Prostate gland (tissue), 2 donors: ENCODE measurements at regions not wholly inside any gene's neighbourhood (a gene's known extent, or its start where the extent isn't known, plus 50 kb on each side); places are given as distances from the start of the nearest gene placed in this dataset.
"Not testable (repeated sequence)": the region's sequence is repeated elsewhere in the genome, so short reads cannot be mapped to it uniquely, and the experiment has no call there.

ENCODE experiments used
- CTCF ChIP-seq, 4 experiments: fragments of 200-600 bp in 2 of 4; fragments of 450-650 bp in 2 of 4; sonication (generic) in 2 of 4; IDR thresholded peaks; 1 replicate in 3 of 4; 2 replicates in 1 of 4; pipeline ENCODE4 v1.5.1; 2016 to 2019; ENCODE audit warnings: antibody characterized with exemption in 4 of 4, mild to moderate bottlenecking in 2 of 4, moderate library complexity in 2 of 4
- POLR2A ChIP-seq: fragments of 450-650 bp; IDR thresholded peaks from one replicate; pipeline ENCODE4 v1.6.1; 2016; ENCODE audit warnings: antibody characterized with exemption, mild to moderate bottlenecking
- POLR2AphosphoS5 ChIP-seq: sonication (generic); formaldehyde crosslinking; IDR thresholded peaks from one replicate; pipeline ENCODE4 v1.6.1; 2017; ENCODE audit warnings: antibody characterized with exemption

- not testable (repeated sequence) for TF ChIP-seq CTCF (IDR thresholded peaks at IDR 0.05); POLR2A; POLR2AphosphoS5
Measured at GRCh38 chr2:91442906-91443729, 2751.6 kb downstream of the RPIA start.
